ENCODE measurements at regions not wholly inside any gene's neighbourhood (a gene's known extent, or its start where the extent isn't known, plus 50 kb on each side); places are given as distances from the start of the nearest gene placed in this dataset.

DNA sequence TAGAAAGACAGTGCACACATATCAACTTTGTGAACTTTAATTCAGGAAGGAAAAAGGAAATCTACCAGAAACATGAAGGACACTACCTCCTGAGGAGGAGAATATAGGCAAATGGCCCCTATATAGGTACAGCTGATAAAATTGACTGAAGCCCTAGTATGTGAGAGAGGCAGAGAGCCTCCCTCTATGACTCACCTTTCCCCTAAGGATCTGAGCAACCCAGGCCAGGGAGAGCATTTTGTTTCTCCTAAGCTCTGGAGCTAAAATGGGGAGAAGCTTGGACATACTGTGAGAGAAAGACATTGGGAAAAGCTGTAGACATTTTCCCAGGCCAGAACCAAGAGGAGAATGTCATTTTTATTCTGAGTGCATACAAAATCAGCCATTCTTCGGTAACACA is 303.5 kb downstream of the AHR start:
- H3K4me3 Mint-ChIP-seq: no peak overlapping the region
- no peaks in the 10 kb centered on the region for H3K27me3 Mint-ChIP-seq (ENCODE audit: low read depth)
- H3K36me3 Mint-ChIP-seq (ENCODE audit: low read depth): no peaks in the 10 kb centered on the region
- no peak overlapping the region for H3K27ac Mint-ChIP-seq
- peaks cover 13% of the 10 kb centered on the region for H3K9me3 Mint-ChIP-seq
- TF ChIP-seq, protein P1, sequence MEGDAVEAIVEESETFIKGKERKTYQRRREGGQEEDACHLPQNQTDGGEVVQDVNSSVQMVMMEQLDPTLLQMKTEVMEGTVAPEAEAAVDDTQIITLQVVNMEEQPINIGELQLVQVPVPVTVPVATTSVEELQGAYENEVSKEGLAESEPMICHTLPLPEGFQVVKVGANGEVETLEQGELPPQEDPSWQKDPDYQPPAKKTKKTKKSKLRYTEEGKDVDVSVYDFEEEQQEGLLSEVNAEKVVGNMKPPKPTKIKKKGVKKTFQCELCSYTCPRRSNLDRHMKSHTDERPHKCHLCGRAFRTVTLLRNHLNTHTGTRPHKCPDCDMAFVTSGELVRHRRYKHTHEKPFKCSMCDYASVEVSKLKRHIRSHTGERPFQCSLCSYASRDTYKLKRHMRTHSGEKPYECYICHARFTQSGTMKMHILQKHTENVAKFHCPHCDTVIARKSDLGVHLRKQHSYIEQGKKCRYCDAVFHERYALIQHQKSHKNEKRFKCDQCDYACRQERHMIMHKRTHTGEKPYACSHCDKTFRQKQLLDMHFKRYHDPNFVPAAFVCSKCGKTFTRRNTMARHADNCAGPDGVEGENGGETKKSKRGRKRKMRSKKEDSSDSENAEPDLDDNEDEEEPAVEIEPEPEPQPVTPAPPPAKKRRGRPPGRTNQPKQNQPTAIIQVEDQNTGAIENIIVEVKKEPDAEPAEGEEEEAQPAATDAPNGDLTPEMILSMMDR (IDR thresholded peaks at IDR 0.05; ENCODE audit: unreplicated experiment in 3 of 3): no peak
- peaks cover 5% of the 10 kb centered on the region for H3K4me1 Mint-ChIP-seq

DNA sequence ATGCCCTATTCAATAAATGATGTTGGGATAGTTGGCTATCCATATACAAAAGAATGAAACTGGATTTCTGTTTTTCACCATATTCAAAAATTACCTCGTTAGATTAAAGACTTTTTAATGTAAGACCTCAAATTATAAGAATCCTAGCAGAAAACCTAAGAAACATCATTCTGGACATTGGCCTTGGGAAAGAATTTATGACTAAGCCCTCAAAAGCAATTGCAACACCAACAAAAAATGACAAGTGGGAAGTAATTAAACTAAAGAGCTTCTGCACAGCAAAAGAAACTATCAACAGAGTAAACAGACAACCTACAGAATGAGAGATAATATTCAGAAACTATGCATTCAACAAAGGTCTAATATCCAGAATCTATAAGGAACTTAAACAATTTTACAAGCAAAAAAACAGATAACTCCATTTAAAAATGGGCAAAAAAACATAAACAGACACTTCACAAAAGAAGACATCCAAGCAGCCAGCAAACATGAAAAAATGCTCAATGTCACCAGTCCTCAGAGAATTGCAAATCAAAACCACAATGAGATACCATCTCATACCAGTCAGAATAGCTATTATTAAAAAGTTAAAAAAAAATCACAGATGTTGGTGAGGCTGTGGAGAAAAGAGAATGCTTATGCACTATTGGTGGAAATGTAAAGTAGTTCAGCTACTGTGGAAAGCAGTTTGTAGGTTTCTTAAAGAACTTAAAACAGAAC is 309.8 kb downstream of the AHR start:
- Mint-ChIP-seq H3K9me3 (peaks cover 19% of the 10 kb centered on the region), H3K4me1 (no peaks in the 10 kb centered on the region), H3K36me3 (ENCODE audit: low read depth) (no peaks in the 10 kb centered on the region), H3K4me3 (no peak overlapping the region), H3K27ac (no peak overlapping the region), H3K27me3 (ENCODE audit: low read depth) (peaks cover 2% of the 10 kb centered on the region)
- TF ChIP-seq, protein P1 (IDR thresholded peaks at IDR 0.05; ENCODE audit: unreplicated experiment in 3 of 3): no peak

DNA sequence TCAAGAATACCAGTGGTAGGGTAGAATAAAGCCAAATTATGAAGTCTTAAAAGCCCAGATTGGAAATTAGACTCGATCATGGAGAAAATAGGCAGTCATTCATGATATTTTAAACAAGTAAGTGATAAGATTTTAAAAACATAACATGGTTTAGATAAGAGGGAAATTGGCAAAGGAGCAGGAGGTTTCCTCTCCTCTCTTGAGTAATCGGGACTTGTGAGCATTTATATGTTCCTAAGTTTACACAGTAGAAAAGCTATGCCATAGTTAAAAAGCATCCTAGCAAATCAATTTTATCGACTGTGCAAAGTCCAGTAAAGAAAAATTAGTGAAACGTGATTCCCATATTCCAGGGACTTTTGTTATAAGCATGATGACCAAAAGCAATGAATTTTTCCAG is 313.2 kb downstream of the AHR start:
- no peak overlapping the region for H3K27ac Mint-ChIP-seq
- H3K36me3 Mint-ChIP-seq (ENCODE audit: low read depth): no peaks in the 10 kb centered on the region
- TF ChIP-seq, protein P1 (IDR thresholded peaks at IDR 0.05; ENCODE audit: unreplicated experiment in 3 of 3): no peak

DNA sequence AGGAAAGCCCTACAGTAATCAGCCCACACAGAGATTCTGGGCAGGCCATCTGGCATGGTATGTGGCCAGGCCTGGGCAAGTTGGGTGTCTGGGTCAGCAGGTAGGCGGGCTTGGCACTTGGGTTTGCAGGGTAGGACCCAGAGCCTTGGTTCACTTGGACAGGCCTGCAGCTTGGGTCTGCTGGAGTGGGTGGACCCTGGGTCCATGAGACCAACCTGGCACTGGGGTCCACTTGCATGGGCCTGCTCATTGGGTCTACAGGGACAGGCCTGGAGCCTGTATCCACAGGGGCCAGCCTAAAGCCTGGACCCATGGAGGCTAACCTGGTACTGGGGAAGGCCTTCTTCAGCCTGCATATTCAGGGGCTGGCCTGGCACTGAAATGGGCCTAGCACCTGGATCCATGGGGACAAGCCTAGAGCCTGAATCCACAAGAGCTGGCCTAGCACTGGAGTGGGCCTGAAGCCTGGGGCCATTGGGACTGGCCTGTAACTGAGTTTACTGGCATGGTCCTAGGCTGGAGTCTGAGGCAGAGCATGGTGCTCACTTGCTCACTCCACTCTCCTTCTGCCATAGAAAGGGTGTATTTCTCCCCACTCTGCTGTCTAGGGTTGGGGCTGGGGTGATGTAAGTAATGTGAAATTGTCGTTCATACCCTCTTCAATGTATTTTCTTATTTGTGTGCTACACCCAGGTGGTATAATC is 315.0 kb downstream of the AHR start:
- peaks cover 3% of the 10 kb centered on the region for H3K9me3 Mint-ChIP-seq
- TF ChIP-seq, protein P1 (IDR thresholded peaks at IDR 0.05; ENCODE audit: unreplicated experiment in 3 of 3): no peak
- H3K27ac Mint-ChIP-seq: no peak overlapping the region
- peaks cover 3% of the 10 kb centered on the region for H3K27me3 Mint-ChIP-seq (ENCODE audit: low read depth)
- no peaks in the 10 kb centered on the region for H3K4me1 Mint-ChIP-seq
- H3K36me3 Mint-ChIP-seq (ENCODE audit: low read depth): no peaks in the 10 kb centered on the region
- H3K4me3 Mint-ChIP-seq: no peak overlapping the region

More for the DNA sequence above, 313.2 kb downstream of the AHR start:
- peaks cover 6% of the 10 kb centered on the region for H3K9me3 Mint-ChIP-seq
- no peak overlapping the region for H3K4me3 Mint-ChIP-seq
- H3K4me1 Mint-ChIP-seq: no peaks in the 10 kb centered on the region
- peaks cover 3% of the 10 kb centered on the region for H3K27me3 Mint-ChIP-seq (ENCODE audit: low read depth)

DNA sequence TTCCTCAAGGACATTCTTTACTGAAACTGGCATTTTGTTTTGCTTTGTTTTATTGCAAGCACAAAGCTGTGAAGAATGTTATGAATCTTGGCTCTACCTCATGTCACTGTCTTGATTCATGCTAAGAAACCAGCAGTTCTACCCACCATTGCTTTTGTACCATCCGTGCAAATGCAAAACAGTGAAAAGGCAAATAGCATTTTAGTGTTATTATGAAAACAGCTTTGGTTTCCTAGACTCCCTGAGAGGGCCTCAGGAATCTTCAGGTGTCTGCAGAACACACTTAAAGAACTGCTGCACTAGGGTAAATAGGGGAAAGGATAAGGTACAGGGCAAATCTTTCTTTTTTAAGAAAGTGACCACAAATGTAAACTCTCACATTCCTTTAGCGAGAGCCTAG is 318.9 kb downstream of the AHR start:
- H3K27ac Mint-ChIP-seq: no peak overlapping the region
- H3K9me3 Mint-ChIP-seq: no peaks in the 10 kb centered on the region
- no peaks in the 10 kb centered on the region for H3K4me1 Mint-ChIP-seq
- TF ChIP-seq, protein P1 (IDR thresholded peaks at IDR 0.05; ENCODE audit: unreplicated experiment in 3 of 3): no peak
- H3K36me3 Mint-ChIP-seq (ENCODE audit: low read depth): no peaks in the 10 kb centered on the region
- peaks cover 3% of the 10 kb centered on the region for H3K27me3 Mint-ChIP-seq (ENCODE audit: low read depth)
- no peak overlapping the region for H3K4me3 Mint-ChIP-seq

Measured in nephron (organoid).